Ishikawa (cell line): ENCODE measurements at regions not wholly inside any gene's neighbourhood (a gene's known extent, or its start where the extent isn't known, plus 50 kb on each side); places are given as distances from the start of the nearest gene placed in this dataset.

Experiments
- CEBPB ChIP-seq: IDR thresholded peaks from 2 replicates; pipeline ENCODE4 v1.6.1; 2012
- CREB1 ChIP-seq: IDR thresholded peaks from 2 replicates; pipeline ENCODE4 v1.6.1; 2012; ENCODE audit warnings: low read depth
- EGR1 ChIP-seq: IDR thresholded peaks from 2 replicates; pipeline ENCODE4 v1.6.1; 2012
- EP300 ChIP-seq: IDR thresholded peaks from 2 replicates; pipeline ENCODE4 v1.6.1; 2012; ENCODE audit warnings: borderline replicate concordance
- FOXM1 ChIP-seq: IDR thresholded peaks from 2 replicates; pipeline ENCODE4 v1.6.1; 2012; ENCODE audit warnings: low read depth, borderline replicate concordance
- NFIC ChIP-seq: IDR thresholded peaks from 2 replicates; pipeline ENCODE4 v1.6.1; 2012
- RAD21 ChIP-seq: IDR thresholded peaks from 2 replicates; pipeline ENCODE4 v1.6.1; 2012; ENCODE audit warnings: low read depth
- TAF1 ChIP-seq: IDR thresholded peaks from 2 replicates; pipeline ENCODE4 v1.6.1; 2012; ENCODE audit warnings: low read depth, mild to moderate bottlenecking
- TCF12 ChIP-seq: IDR thresholded peaks from 2 replicates; pipeline ENCODE4 v1.6.1; 2012; ENCODE audit warnings: low read depth
- TEAD4 ChIP-seq: IDR thresholded peaks from 2 replicates; pipeline ENCODE4 v1.6.1; 2012
- YY1 ChIP-seq: IDR thresholded peaks from 2 replicates; pipeline ENCODE4 v1.6.1; 2012; ENCODE audit warnings: low read depth
- ZBTB7A ChIP-seq: IDR thresholded peaks from 2 replicates; pipeline ENCODE4 v1.6.1; 2012; ENCODE audit warnings: low read depth
- TF ChIP-seq, protein P1 (sequence below): IDR thresholded peaks from 2 replicates; pipeline ENCODE4 v1.6.1; 2012
- TF ChIP-seq, protein P2 (sequence below): IDR thresholded peaks from 2 replicates; pipeline ENCODE4 v1.6.1; 2012; ENCODE audit warnings: low read depth, mild to moderate bottlenecking
- TF ChIP-seq, protein P3 (sequence below): IDR thresholded peaks from 2 replicates; pipeline ENCODE4 v1.6.1; 2012

DNA sequence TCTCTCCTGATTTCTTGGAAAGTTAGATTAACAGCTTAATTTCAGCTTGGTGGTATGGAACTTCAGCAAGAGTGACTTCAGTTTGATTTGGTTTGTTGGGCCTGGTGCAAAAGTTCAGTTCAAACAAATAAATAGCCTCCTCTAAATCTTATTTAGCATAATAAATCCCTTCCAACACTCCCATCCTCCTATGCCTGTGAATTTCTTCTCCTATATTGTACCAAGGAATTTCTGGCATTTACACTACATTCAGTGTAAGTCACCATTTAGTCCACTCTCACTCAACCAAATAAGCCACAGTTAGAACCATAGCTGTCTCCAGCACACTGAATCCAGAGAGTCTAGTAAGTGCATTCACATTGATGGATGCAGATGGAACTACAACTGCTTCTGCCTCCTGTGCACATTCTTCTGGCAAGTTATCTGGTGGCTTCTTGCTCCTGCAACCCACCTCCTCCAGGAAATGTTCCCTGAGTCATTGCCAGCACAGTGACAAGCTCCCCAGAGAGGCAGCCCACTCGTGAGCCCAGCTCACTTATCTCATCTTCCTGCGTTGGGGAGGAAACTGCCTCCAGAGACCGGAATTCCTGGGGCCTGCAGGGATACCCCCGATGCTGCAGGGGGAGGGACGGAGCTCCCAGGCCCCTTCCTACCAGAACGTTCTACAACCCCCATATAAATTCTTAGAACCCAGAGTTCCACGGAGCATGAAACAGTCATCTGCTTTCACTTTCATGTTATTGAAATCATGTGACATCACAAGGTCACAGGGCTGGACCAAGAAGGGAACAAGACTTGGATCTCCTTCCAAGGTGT, 318.3 kb downstream of the PHKB start:
- TF ChIP-seq CREB1, result no peak
- TF ChIP-seq TCF12, result no peak
- no peak for TF ChIP-seq RAD21
- no peak for TF ChIP-seq TAF1
- TF ChIP-seq FOXM1, result no peak
- TF ChIP-seq NFIC, result no peak
- TF ChIP-seq EGR1, result no peak
- TF ChIP-seq YY1, result no peak
- TF ChIP-seq, protein P1, sequence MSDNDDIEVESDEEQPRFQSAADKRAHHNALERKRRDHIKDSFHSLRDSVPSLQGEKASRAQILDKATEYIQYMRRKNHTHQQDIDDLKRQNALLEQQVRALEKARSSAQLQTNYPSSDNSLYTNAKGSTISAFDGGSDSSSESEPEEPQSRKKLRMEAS, result no peak
- TF ChIP-seq TEAD4, result no peak
- TF ChIP-seq CEBPB, result no peak
- TF ChIP-seq, protein P2, sequence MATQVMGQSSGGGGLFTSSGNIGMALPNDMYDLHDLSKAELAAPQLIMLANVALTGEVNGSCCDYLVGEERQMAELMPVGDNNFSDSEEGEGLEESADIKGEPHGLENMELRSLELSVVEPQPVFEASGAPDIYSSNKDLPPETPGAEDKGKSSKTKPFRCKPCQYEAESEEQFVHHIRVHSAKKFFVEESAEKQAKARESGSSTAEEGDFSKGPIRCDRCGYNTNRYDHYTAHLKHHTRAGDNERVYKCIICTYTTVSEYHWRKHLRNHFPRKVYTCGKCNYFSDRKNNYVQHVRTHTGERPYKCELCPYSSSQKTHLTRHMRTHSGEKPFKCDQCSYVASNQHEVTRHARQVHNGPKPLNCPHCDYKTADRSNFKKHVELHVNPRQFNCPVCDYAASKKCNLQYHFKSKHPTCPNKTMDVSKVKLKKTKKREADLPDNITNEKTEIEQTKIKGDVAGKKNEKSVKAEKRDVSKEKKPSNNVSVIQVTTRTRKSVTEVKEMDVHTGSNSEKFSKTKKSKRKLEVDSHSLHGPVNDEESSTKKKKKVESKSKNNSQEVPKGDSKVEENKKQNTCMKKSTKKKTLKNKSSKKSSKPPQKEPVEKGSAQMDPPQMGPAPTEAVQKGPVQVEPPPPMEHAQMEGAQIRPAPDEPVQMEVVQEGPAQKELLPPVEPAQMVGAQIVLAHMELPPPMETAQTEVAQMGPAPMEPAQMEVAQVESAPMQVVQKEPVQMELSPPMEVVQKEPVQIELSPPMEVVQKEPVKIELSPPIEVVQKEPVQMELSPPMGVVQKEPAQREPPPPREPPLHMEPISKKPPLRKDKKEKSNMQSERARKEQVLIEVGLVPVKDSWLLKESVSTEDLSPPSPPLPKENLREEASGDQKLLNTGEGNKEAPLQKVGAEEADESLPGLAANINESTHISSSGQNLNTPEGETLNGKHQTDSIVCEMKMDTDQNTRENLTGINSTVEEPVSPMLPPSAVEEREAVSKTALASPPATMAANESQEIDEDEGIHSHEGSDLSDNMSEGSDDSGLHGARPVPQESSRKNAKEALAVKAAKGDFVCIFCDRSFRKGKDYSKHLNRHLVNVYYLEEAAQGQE, result no peak
- TF ChIP-seq ZBTB7A, result no peak
- TF ChIP-seq, protein P3, sequence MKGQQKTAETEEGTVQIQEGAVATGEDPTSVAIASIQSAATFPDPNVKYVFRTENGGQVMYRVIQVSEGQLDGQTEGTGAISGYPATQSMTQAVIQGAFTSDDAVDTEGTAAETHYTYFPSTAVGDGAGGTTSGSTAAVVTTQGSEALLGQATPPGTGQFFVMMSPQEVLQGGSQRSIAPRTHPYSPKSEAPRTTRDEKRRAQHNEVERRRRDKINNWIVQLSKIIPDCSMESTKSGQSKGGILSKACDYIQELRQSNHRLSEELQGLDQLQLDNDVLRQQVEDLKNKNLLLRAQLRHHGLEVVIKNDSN, result no peak

- TF ChIP-seq FOXM1 (no peak), EGR1 (no peak), CREB1 (no peak), TEAD4 (no peak), EP300 (no peak), ZBTB7A (no peak), RAD21 (no peak), TCF12 (no peak), NFIC (no peak), CEBPB (no peak), TAF1 (no peak), YY1 (no peak)
- TF ChIP-seq, protein P3, result no peak
- TF ChIP-seq, protein P1, result no peak
- TF ChIP-seq, protein P2, result no peak
Measured at GRCh38 chr16:47778106-47778801, 317.1 kb downstream of the PHKB start.

DNA sequence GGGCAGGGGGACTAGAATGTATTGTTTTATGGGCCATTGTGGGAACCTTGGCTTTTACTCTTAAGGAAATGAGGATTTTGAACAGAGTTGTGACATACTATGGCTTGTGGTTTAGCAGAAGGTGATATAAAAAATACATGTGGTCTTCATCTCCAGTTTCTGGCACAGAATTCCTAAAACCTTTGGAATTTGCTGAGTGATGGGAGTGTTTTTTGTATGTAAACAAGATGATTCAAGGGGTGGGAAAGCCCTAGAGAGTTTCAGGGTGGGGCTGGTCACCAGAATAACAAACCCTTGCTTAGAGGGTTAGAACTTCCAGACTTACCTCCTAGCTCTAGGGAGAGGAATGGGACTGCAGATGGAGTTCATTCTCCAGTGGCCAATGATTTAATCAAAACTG, 316.1 kb downstream of the PHKB start:
- no peak for TF ChIP-seq ZBTB7A
- no peak for TF ChIP-seq NFIC
- no peak for TF ChIP-seq TAF1
- TF ChIP-seq, protein P2, result no peak
- TF ChIP-seq CEBPB, result no peak

DNA sequence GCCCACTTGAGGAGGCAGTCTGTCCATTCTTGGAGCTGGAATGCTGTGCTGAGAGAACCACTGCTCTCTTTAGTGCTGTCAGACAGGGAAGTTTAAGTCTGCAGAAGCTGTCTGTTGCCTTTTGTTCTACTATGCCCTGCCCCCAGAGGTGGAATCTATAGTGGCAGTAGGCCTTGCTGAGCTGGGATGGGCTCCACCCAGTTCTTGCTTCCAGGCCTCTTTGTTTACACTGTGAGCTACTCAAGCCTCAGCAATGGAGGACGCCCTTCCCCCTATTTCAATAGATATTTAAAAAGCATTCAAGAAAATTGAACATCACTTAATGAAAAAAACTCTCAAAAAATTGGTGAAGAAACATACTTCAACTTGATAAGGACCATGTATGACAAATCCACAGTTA, 313.5 kb downstream of the PHKB start:
- no peak for TF ChIP-seq YY1

DNA sequence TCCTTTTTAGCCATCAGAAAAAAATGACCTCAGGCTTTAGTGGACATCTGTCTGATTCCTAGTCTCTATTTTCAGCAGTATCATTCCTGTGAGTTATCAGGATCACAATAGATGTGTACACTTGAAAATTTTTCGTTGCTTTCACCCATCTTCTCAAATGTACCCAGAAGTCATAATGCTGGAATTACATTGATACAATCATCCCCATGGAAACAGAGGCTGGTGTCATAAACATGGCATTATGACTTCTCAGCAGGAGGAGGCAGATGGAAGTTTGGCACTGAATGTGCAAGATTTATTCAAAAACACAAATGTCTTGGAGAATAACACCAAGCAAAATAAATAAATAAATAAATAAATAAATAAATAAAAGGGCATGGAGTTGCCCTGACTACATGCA, 292.5 kb downstream of the PHKB start:
- no peak for TF ChIP-seq YY1
- no peak for TF ChIP-seq TAF1
- TF ChIP-seq, protein P2, result no peak
- no peak for TF ChIP-seq RAD21
- TF ChIP-seq ZBTB7A, result no peak
- TF ChIP-seq, protein P3, result no peak
- no peak for TF ChIP-seq EGR1
- TF ChIP-seq NFIC, result no peak
- TF ChIP-seq TCF12, result no peak
- TF ChIP-seq CEBPB, result no peak
- TF ChIP-seq EP300, result no peak
- TF ChIP-seq FOXM1, result no peak
- TF ChIP-seq, protein P1, result no peak
- TF ChIP-seq CREB1, result no peak
- TF ChIP-seq TEAD4, result no peak
